MCF 10A (cell line): ENCODE measurements at regions not wholly inside any gene's neighbourhood (a gene's known extent, or its start where the extent isn't known, plus 50 kb on each side); places are given as distances from the start of the nearest gene placed in this dataset.

Experiments
- BruUV-seq: library from RNA; stranded (reverse); fragments of 400-500 nt; replicated peaks from 2 replicates; lab custom pipeline; 2021; lab: Mats Ljungman, UMichigan
- CTCF ChIA-PET: fragments of 300-600 bp; sonication (Branson Sonifier 250); formaldehyde crosslinking; extraction: SDS; loops from one replicate; lab custom pipeline; 2021; ENCODE audit warnings: antibody characterized with exemption, inconsistent platforms; lab: Yijun Ruan, JAX
- POLR2A ChIA-PET: fragments of 300-600, 350-650 bp; sonication (Branson Sonifier 250); formaldehyde crosslinking; extraction: SDS; loops from one replicate; lab custom pipeline; 2020; ENCODE audit warnings: antibody characterized with exemption, inconsistent platforms; lab: Yijun Ruan, JAX
- DNase-seq: peaks from one replicate; pipeline ENCODE4 v3.0.0-alpha.2; 2018; ENCODE audit not compliant: unreplicated experiment
- H3K27ac Mint-ChIP-seq: one replicate; pipeline ENCODE4 v1.8.0; 2022; ENCODE audit warnings: mild to moderate bottlenecking, low read depth, mixed read lengths; ENCODE audit not compliant: unreplicated experiment
- H3K27me3 Mint-ChIP-seq: one replicate; pipeline ENCODE4 v1.8.0; 2022; ENCODE audit warnings: mixed read lengths; ENCODE audit not compliant: insufficient read depth, unreplicated experiment
- H3K36me3 Mint-ChIP-seq: one replicate; pipeline ENCODE4 v1.8.0; 2022; ENCODE audit warnings: mild to moderate bottlenecking, moderate library complexity, mixed read lengths; ENCODE audit not compliant: insufficient read depth, unreplicated experiment
- H3K4me1 Mint-ChIP-seq: one replicate; pipeline ENCODE4 v1.8.0; 2022; ENCODE audit warnings: mixed read lengths; ENCODE audit not compliant: insufficient read depth, unreplicated experiment
- H3K4me3 Mint-ChIP-seq: one replicate; pipeline ENCODE4 v1.8.0; 2022; ENCODE audit warnings: mild to moderate bottlenecking, moderate library complexity, mixed read lengths; ENCODE audit not compliant: unreplicated experiment
- H3K9me3 Mint-ChIP-seq: one replicate; pipeline ENCODE4 v1.8.0; 2022; ENCODE audit warnings: mixed read lengths; ENCODE audit not compliant: unreplicated experiment
- CTCF ChIP-seq: fragments of 200-600 bp; IDR thresholded peaks from one replicate; pipeline ENCODE4 v1.8.0; 2022; ENCODE audit warnings: antibody characterized with exemption, mild to moderate bottlenecking; ENCODE audit not compliant: unreplicated experiment
- intact Hi-C: fragments of 100-400 bp; cut with micrococcal nuclease; formaldehyde crosslinking; loops from 2 replicates; pipeline ENCODE4 v1.14.1; 2022

GRCh38 chr10:118141471-118141870 is 94.7 kb upstream of the RAB11FIP2 start:
- CTCF ChIA-PET: no interaction called here
- no peaks in the 10 kb centered on the region for H3K36me3 Mint-ChIP-seq
- BruUV-seq: no TSS peak
- no peak overlapping the region for H3K27ac Mint-ChIP-seq
- POLR2A ChIA-PET: no interaction called here
- no peaks in the 10 kb centered on the region for H3K27me3 Mint-ChIP-seq
- H3K4me1 Mint-ChIP-seq: no peaks in the 10 kb centered on the region
- intact Hi-C loops: no loop called here
- H3K9me3 Mint-ChIP-seq: no peaks in the 10 kb centered on the region
- no peak overlapping the region for H3K4me3 Mint-ChIP-seq
- no peak for TF ChIP-seq CTCF
- DNase-seq: no peak

GRCh38 chr10:118139321-118139720 is 92.6 kb upstream of the RAB11FIP2 start:
- no peaks in the 10 kb centered on the region for H3K27me3 Mint-ChIP-seq
- no peaks in the 10 kb centered on the region for H3K36me3 Mint-ChIP-seq
- BruUV-seq: no TSS peak
- DNase-seq: no peak
- intact Hi-C loops: no loop called here
- CTCF ChIA-PET: no interaction called here
- no peak overlapping the region for H3K4me3 Mint-ChIP-seq
- no peaks in the 10 kb centered on the region for H3K9me3 Mint-ChIP-seq
- no peak overlapping the region for H3K27ac Mint-ChIP-seq
- POLR2A ChIA-PET: no interaction called here
- H3K4me1 Mint-ChIP-seq: no peaks in the 10 kb centered on the region
- no peak for TF ChIP-seq CTCF

- no peak for TF ChIP-seq CTCF
- POLR2A ChIA-PET: no interaction called here
- Mint-ChIP-seq H3K4me1 (no peaks in the 10 kb centered on the region), H3K9me3 (peaks cover under 1% of the 10 kb centered on the region), H3K27ac (no peak overlapping the region), H3K36me3 (no peaks in the 10 kb centered on the region), H3K4me3 (no peak overlapping the region), H3K27me3 (no peaks in the 10 kb centered on the region)
- DNase-seq: no peak
- CTCF ChIA-PET: no interaction called here
- BruUV-seq: no TSS peak
- intact Hi-C loops: no loop called here
These were observed 81.9 kb upstream of the RAB11FIP2 start for GRCh38 chr10:118128675-118129074.

GRCh38 chr10:118118716-118119115 is 72.0 kb upstream of the RAB11FIP2 start:
- Mint-ChIP-seq H3K4me1 (no peaks in the 10 kb centered on the region), H3K9me3 (peaks cover 7% of the 10 kb centered on the region), H3K27ac (no peak overlapping the region), H3K27me3 (no peaks in the 10 kb centered on the region), H3K36me3 (no peaks in the 10 kb centered on the region), H3K4me3 (no peak overlapping the region)
- no TSS peak for BruUV-seq
- intact Hi-C loops: no loop called here
- TF ChIP-seq CTCF: no peak
- ChIA-PET CTCF (no interaction called here), POLR2A (interaction anchor here (0.7 kb wide), 1 partner anchor 13 kb away, joined by 4 read pairs; no protein-coding TSS in a partner anchor)
- DNase-seq: no peak
